ENCODE measurements at regions not wholly inside any gene's neighbourhood (a gene's known extent, or its start where the extent isn't known, plus 50 kb on each side); places are given as distances from the start of the nearest gene placed in this dataset.

DNA sequence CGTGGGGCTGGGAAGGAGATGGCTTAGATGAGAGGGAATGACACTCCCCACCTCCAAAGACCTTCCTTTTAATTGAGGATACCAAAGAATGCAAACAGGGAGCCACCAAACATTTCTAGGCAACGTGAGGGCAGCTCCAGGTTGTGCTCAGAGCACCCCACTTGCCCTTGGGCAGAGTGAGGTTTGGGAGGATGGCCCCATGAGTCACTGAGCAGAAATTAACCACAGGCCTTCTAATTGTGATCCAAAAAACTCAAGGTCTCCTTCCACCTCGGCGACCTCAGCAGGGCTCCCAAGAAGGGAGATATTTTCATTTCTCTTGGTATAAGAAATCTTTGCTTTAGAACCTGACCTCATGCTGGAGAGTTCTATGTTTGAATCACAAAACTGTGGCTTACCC, 305.0 kb upstream of the TPM1 start:
- no peak for TF ChIP-seq POLR2A (IDR thresholded peaks at IDR 0.05; ENCODE audit: low read depth, low read length)
- TF ChIP-seq POLR2AphosphoS5 (IDR thresholded peaks at IDR 0.05; ENCODE audit: low read depth, low read length): no peak
- TF ChIP-seq PAX5 (IDR thresholded peaks at IDR 0.05; ENCODE audit: insufficient read depth, low read length, severe bottlenecking): no peak
- TF ChIP-seq SPI1 (IDR thresholded peaks at IDR 0.05; ENCODE audit: low read depth, low read length): no peak
